ENCODE measurements at regions not wholly inside any gene's neighbourhood (a gene's known extent, or its start where the extent isn't known, plus 50 kb on each side); places are given as distances from the start of the nearest gene placed in this dataset.

DNA sequence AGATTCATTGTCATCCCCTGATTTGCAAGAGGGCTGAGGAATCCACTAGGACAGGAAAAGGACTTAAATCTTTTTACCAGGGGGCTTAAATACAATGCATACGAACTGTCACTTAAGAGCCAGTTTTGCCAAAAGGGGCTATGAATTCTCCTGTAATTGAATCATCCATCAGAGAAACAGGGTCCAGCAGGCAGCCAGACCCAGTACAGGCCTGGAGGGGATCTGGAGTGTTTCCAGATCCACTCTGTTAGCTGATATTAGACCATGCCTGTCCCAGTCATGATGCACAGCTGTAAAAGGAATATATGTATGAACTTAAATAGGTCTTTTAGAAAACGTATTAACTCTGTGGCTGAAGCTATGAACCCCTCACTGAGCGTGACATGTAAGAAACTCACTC is 53.8 kb upstream of the PRSS23 start:
- TF ChIP-seq, protein P1, sequence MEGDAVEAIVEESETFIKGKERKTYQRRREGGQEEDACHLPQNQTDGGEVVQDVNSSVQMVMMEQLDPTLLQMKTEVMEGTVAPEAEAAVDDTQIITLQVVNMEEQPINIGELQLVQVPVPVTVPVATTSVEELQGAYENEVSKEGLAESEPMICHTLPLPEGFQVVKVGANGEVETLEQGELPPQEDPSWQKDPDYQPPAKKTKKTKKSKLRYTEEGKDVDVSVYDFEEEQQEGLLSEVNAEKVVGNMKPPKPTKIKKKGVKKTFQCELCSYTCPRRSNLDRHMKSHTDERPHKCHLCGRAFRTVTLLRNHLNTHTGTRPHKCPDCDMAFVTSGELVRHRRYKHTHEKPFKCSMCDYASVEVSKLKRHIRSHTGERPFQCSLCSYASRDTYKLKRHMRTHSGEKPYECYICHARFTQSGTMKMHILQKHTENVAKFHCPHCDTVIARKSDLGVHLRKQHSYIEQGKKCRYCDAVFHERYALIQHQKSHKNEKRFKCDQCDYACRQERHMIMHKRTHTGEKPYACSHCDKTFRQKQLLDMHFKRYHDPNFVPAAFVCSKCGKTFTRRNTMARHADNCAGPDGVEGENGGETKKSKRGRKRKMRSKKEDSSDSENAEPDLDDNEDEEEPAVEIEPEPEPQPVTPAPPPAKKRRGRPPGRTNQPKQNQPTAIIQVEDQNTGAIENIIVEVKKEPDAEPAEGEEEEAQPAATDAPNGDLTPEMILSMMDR (IDR thresholded peaks at IDR 0.05): no peak
- no peak for TF ChIP-seq ZFX (IDR thresholded peaks at IDR 0.05; ENCODE audit: borderline replicate concordance)
